BLaER1 treated with 17β-estradiol and CSF1 and Interleukin-3, amounts not matched to agents 10 nM and 100 nM (cell line): ENCODE measurements at regions not wholly inside any gene's neighbourhood (a gene's known extent, or its start where the extent isn't known, plus 50 kb on each side); places are given as distances from the start of the nearest gene placed in this dataset.

Source experiments
- H3K27ac ChIP-seq, 11 experiments: shearing (Covaris generic); formaldehyde crosslinking; 2 replicates each; pipeline ENCODE4 v1.8.1; 2022
- H3K27me3 ChIP-seq, 11 experiments: shearing (Covaris generic); formaldehyde crosslinking; 2 replicates each; pipeline ENCODE4 v1.8.1; 2022
- H3K36me3 ChIP-seq, 11 experiments: shearing (Covaris generic); formaldehyde crosslinking; 2 replicates each; pipeline ENCODE4 v1.8.1; 2022
- H3K4me1 ChIP-seq, 10 experiments: shearing (Covaris generic); formaldehyde crosslinking; 2 replicates each; pipeline ENCODE4 v1.8.1; 2022
- H3K4me2 ChIP-seq, 11 experiments: shearing (Covaris generic); formaldehyde crosslinking; 2 replicates each; pipeline ENCODE4 v1.8.1; 2022
- H3K4me3 ChIP-seq, 10 experiments: shearing (Covaris generic); formaldehyde crosslinking; 2 replicates each; pipeline ENCODE4 v1.8.1; 2022
- H3K9ac ChIP-seq, 11 experiments: shearing (Covaris generic); formaldehyde crosslinking; 2 replicates each; pipeline ENCODE4 v1.8.1; 2022
- H3K9me3 ChIP-seq, 11 experiments: shearing (Covaris generic); formaldehyde crosslinking; replicated peaks in 1 of 11; 2 replicates each; pipeline ENCODE4 v1.8.1; 2022
- H4K20me1 ChIP-seq, 11 experiments: shearing (Covaris generic); formaldehyde crosslinking; 2 replicates each; pipeline ENCODE4 v1.8.1; 2022
- Cebpa-rat ChIP-seq, 11 experiments: shearing (Covaris generic); IDR thresholded peaks; 2 replicates each; pipeline ENCODE4 v1.8.1; 2022

DNA sequence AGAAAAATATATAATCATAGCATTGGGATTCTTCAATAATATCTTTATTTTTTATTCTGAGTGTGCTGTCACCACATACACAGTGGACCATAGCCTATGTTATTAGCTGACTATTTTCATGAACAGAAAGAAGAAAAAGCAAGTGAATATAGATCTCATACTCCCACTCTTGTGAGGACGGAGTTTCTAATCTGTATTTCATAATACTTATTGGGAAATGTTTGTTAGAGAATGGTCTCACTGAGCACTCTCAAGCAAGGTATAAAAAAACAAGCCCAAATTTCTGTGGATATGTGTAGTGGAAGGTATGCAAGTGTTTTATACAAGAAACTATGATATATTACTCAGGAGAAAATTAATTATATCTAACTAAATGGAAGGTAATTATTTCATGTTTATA lies 1218.1 kb downstream of the SLITRK1 start:
- no peak overlapping the region for H3K4me2 ChIP-seq
- no peaks in the 10 kb centered on the region for H3K4me1 ChIP-seq
- no peak overlapping the region for H3K27ac ChIP-seq
- no peak overlapping the region for H3K4me3 ChIP-seq
- no peaks in the 10 kb centered on the region for H4K20me1 ChIP-seq
- TF ChIP-seq Cebpa-rat (IDR thresholded peaks at IDR 0.05), result no peak
- H3K36me3 ChIP-seq, result no peaks in the 10 kb centered on the region
- no peaks in the 10 kb centered on the region for H3K27me3 ChIP-seq
- no peaks in the 10 kb centered on the region for H3K9me3 ChIP-seq
- H3K9ac ChIP-seq, result no peak overlapping the region

DNA sequence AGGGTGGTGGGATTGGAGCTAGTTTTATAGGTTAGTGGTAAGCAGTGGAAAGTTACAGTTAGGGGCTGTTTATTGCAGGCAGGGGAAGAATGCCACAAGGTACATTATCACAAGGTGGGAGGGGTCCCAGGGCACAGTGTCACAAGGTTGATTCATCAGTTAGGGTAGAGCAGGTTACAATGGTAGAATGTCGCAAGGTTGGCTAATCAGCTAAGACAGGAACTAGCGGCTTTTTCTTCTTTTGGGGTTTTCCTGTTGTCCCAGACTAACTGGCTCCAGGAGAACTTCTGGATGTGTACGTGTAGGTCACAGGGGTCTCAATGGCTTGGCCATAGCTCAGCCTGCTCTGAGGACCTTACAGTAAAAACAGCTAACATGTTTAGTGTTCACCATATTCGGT lies 1221.1 kb downstream of the SLITRK1 start:
- H3K9me3 ChIP-seq, result no peaks in the 10 kb centered on the region
- H3K9ac ChIP-seq, result no peak overlapping the region
- H3K27ac ChIP-seq, result no peak overlapping the region
- H4K20me1 ChIP-seq, result no peaks in the 10 kb centered on the region
- H3K36me3 ChIP-seq, result no peaks in the 10 kb centered on the region
- no peaks in the 10 kb centered on the region for H3K4me1 ChIP-seq
- H3K4me2 ChIP-seq, result no peak overlapping the region
- no peak for TF ChIP-seq Cebpa-rat (IDR thresholded peaks at IDR 0.05)
- H3K27me3 ChIP-seq, result no peaks in the 10 kb centered on the region
- no peak overlapping the region for H3K4me3 ChIP-seq

DNA sequence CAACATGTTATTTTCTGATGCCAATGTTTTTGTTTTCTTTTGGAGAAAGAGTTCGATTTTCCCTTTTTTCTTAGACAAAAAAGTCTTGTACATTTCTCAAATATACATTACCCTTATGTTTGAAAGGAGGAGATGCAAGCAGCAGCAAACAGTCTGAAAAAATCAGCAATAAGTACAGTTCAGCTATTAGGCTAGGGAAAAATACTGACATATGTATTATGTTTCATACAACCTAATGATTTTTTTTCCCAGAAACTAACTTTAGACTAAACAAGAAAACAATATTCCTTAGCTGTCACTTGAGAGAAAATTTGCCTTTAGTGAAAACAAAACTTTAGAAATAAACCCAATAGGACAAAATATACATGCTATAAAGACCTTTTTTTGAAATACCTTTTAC lies 1223.5 kb downstream of the SLITRK1 start:
- Histone ChIP-seq H4K20me1 (no peaks in the 10 kb centered on the region), H3K27me3 (no peaks in the 10 kb centered on the region), H3K36me3 (no peaks in the 10 kb centered on the region), H3K9ac (no peak overlapping the region), H3K27ac (no peak overlapping the region), H3K4me2 (no peak overlapping the region), H3K4me1 (no peaks in the 10 kb centered on the region), H3K4me3 (no peak overlapping the region), H3K9me3 (no peaks in the 10 kb centered on the region; a peak in 2 of 22 replicates)
- no peak for TF ChIP-seq Cebpa-rat (IDR thresholded peaks at IDR 0.05)

DNA sequence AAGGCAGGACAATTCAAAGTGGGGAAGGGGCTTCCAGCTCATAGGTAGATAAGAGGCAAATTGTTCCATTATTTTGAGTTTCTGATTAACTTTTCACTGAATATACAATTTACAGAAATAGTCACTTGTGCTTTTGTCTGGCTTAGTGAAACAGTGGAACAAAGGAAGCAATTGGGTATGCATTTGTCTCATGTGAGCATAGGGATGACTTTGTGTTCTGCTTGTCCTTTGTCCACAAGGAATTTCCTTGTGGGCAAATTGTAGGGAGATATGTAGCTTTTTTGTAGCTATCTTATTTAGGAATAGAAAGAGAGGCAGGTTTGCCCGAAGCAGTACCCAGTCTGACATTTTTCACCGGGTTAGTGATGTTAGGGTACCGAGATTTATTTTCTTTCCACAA lies 1224.8 kb downstream of the SLITRK1 start:
- no peak for TF ChIP-seq Cebpa-rat (IDR thresholded peaks at IDR 0.05)
- H3K9ac ChIP-seq, result no peak overlapping the region
- H4K20me1 ChIP-seq, result no peaks in the 10 kb centered on the region
- H3K27me3 ChIP-seq, result no peaks in the 10 kb centered on the region
- H3K9me3 ChIP-seq, result no peaks in the 10 kb centered on the region; a peak in 2 of 22 replicates
- H3K4me3 ChIP-seq, result no peak overlapping the region
- H3K4me1 ChIP-seq, result no peaks in the 10 kb centered on the region
- no peaks in the 10 kb centered on the region for H3K36me3 ChIP-seq
- H3K4me2 ChIP-seq, result no peak overlapping the region
- no peak overlapping the region for H3K27ac ChIP-seq

DNA sequence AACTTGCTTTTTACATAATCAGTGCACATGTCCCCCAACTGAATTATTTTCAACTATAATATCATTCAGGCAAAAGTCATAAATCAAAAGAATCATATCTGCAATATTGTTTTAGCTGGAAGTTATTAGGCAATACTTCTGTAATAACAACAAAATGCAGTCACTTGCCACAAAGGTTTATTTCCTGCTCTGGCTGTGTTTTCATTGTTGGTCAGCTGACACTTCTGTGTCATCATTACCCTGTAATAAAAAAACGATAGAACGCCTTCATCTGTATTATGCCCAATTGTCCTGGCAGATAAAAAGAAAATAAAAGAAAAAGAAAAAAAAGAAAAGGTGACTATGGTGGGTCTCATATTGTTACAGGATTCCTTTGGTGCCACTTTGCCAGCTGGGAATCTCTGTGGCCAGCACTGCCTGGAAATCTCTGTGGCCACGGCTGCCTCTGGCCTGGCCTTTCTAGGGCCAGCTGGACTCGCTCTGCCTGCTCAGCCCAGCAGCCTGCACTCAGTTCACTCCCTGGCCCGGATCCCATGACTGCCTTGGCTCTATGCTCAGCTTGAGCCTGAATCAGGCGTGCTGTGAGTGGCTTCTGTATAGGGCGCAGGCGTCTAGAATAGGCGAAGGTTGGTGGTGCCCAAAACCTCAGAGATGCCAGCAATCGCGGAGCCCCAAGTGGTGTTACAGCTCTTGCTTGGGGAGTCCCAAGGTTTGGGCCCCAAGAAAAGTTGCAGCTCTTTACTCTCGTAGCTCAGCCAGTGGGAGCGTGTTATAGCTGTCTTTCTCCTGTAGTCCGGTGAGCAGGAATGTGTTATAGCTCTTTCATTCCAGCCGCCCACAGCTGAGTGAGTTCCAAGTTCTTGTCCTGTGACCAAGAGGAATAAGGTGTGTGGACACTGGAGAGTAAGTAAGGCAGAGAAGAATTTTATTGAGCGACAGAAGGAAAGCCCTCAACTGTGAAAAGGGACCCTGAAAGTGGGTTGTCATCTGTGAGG lies 1227.1 kb downstream of the SLITRK1 start:
- no peak for TF ChIP-seq Cebpa-rat (IDR thresholded peaks at IDR 0.05)

DNA sequence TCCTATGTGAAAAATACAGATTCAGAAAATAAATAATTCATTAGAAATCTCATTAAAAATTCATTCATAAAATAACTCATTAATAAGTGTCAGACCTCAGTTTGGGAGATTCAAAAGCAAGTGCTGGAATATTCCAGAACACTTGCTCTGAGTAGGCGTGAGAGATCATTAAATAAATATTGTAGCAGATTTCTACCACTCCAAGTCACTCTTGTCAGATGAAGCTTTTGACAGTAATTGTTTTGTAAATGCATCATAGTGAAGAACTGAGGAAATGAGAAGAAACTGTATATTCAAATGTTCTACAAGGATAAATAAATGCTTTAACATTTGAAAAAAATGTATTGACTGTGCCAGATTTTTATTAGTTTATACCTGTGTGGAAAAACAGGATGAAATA lies 1228.1 kb downstream of the SLITRK1 start:
- H3K4me2 ChIP-seq, result no peak overlapping the region
- H3K27me3 ChIP-seq, result no peaks in the 10 kb centered on the region
- no peaks in the 10 kb centered on the region for H3K36me3 ChIP-seq
- no peaks in the 10 kb centered on the region for H3K4me1 ChIP-seq
- no peak overlapping the region for H3K27ac ChIP-seq
- TF ChIP-seq Cebpa-rat (IDR thresholded peaks at IDR 0.05), result no peak
- no peaks in the 10 kb centered on the region for H4K20me1 ChIP-seq
- H3K4me3 ChIP-seq, result no peak overlapping the region
- no peak overlapping the region for H3K9ac ChIP-seq
- no peaks in the 10 kb centered on the region; a peak in 2 of 22 replicates for H3K9me3 ChIP-seq

More for the DNA sequence above, 1227.1 kb downstream of the SLITRK1 start:
- no peaks in the 10 kb centered on the region for H3K4me1 ChIP-seq
- H3K27me3 ChIP-seq, result no peaks in the 10 kb centered on the region
- no peaks in the 10 kb centered on the region for H4K20me1 ChIP-seq
- H3K9ac ChIP-seq, result no peak overlapping the region
- H3K4me2 ChIP-seq, result no peak overlapping the region
- H3K4me3 ChIP-seq, result no peak overlapping the region
- no peak overlapping the region for H3K27ac ChIP-seq
- no peaks in the 10 kb centered on the region; a peak in 2 of 22 replicates for H3K9me3 ChIP-seq
- H3K36me3 ChIP-seq, result no peaks in the 10 kb centered on the region

DNA sequence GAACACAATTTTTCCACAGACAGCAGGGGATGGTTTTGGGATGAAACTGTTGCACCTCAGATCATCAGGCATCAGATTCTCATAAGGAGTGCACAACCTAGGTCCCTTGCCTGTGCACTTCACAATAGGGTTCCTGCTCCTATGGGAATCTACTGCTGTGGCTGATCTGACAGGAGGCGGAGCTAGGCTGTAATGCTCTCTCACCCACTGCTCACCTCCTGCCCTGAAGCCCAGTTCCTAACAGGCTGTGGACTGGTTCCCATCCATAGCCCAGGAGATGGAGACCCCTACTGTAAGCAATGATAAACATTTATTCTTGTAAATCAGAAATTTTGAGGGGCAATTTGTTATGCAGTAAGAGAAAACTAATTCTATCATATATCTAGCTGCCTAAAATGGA lies 1234.7 kb downstream of the SLITRK1 start:
- no peak for TF ChIP-seq Cebpa-rat (IDR thresholded peaks at IDR 0.05)
- H3K9ac ChIP-seq, result no peak overlapping the region
- H3K4me2 ChIP-seq, result no peak overlapping the region
- H3K27me3 ChIP-seq, result no peaks in the 10 kb centered on the region
- no peaks in the 10 kb centered on the region for H3K9me3 ChIP-seq
- no peak overlapping the region for H3K27ac ChIP-seq
- no peaks in the 10 kb centered on the region for H4K20me1 ChIP-seq
- H3K36me3 ChIP-seq, result no peaks in the 10 kb centered on the region
- no peak overlapping the region for H3K4me3 ChIP-seq
- no peaks in the 10 kb centered on the region; a peak in 3 of 20 replicates for H3K4me1 ChIP-seq

DNA sequence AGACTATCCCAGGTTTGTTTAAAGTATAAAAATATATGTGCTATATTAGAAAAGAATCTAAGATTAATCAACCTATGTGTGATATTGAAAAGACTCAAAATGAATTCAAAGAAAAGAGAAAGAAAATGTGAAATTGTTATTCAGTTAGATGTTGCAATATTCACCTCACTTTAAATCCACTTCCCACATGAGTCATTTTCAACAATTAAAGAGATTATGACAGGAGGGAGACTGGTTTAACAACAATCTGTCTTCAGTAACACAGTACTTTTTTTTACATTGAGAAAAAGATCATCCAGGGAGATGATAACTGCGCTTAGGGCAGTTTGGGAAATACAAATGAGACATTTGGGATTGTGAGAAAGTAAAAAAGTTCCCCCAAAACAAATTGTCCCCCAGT lies 1246.2 kb downstream of the SLITRK1 start:
- H3K27ac ChIP-seq, result no peak overlapping the region
- H3K9me3 ChIP-seq, result no peaks in the 10 kb centered on the region; a peak in 2 of 22 replicates
- no peaks in the 10 kb centered on the region for H3K36me3 ChIP-seq
- H3K4me1 ChIP-seq, result no peaks in the 10 kb centered on the region
- no peak overlapping the region for H3K4me3 ChIP-seq
- H3K4me2 ChIP-seq, result no peak overlapping the region
- no peaks in the 10 kb centered on the region for H4K20me1 ChIP-seq
- H3K9ac ChIP-seq, result no peak overlapping the region
- TF ChIP-seq Cebpa-rat (IDR thresholded peaks at IDR 0.05), result no peak
- no peaks in the 10 kb centered on the region for H3K27me3 ChIP-seq

DNA sequence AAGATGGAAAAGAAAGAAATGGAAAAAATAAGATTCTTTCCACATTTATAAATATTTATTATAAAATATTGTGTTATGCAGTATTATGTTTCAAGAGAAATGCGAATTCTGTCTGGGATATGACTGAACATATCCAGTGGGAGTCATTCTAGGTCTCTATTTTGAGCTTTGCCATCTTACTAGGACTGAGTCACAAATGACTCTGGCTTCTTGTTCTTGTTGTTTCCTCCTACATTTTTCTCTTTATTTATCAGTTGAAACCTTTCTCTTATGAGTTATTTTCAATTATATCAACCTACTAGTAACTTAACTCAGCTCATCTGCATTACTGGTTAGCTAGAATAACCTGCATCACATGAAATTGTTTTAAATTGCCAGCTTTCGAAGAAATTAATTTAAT lies 1247.3 kb downstream of the SLITRK1 start:
- H3K4me1 ChIP-seq, result no peaks in the 10 kb centered on the region
- no peak overlapping the region for H3K9ac ChIP-seq
- H3K27ac ChIP-seq, result no peak overlapping the region
- H3K27me3 ChIP-seq, result no peaks in the 10 kb centered on the region
- no peak for TF ChIP-seq Cebpa-rat (IDR thresholded peaks at IDR 0.05)
- no peaks in the 10 kb centered on the region for H3K36me3 ChIP-seq
- H3K4me2 ChIP-seq, result no peak overlapping the region
- no peaks in the 10 kb centered on the region; a peak in 2 of 22 replicates for H3K9me3 ChIP-seq
- no peaks in the 10 kb centered on the region for H4K20me1 ChIP-seq
- no peak overlapping the region for H3K4me3 ChIP-seq

DNA sequence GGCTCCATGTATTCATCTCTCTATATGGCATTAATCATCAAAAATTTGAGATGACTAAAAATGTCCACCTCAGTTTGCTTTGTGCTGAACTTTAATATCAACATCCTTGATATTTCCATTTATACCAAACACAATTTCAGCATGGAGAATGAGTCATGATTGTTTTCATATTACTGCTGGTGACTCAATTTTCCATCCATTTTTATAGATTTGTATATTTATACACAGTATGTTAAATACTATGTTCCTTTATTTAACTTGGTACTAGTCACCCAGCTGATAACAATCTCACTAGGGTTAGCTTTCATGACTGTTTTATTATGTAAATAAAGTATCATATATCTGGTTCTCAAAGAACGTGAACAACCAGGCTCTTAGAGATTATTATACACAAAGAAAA lies 1255.1 kb downstream of the SLITRK1 start:
- H4K20me1 ChIP-seq, result no peaks in the 10 kb centered on the region
- H3K4me1 ChIP-seq, result no peaks in the 10 kb centered on the region
- no peaks in the 10 kb centered on the region for H3K36me3 ChIP-seq
- H3K27me3 ChIP-seq, result no peaks in the 10 kb centered on the region
- H3K4me2 ChIP-seq, result no peak overlapping the region
- H3K27ac ChIP-seq, result no peak overlapping the region
- TF ChIP-seq Cebpa-rat (IDR thresholded peaks at IDR 0.05), result no peak
- no peaks in the 10 kb centered on the region; a peak in 1 of 22 replicates for H3K9me3 ChIP-seq
- H3K4me3 ChIP-seq, result no peak overlapping the region
- no peak overlapping the region for H3K9ac ChIP-seq
